DOHH2 (cell line): ENCODE measurements at regions not wholly inside any gene's neighbourhood (a gene's known extent, or its start where the extent isn't known, plus 50 kb on each side); places are given as distances from the start of the nearest gene placed in this dataset.

Experiments used
- CTCF ChIP-seq: fragments of 200-600 bp; sonication (generic); IDR thresholded peaks from one replicate; pipeline ENCODE4 v1.5.1; 2014; ENCODE audit warnings: antibody characterized with exemption, mild to moderate bottlenecking, low read depth, low read length; ENCODE audit not compliant: poor library complexity, severe bottlenecking
- EZH2phosphoT487 ChIP-seq: fragments of 200-600 bp; sonication (generic); IDR thresholded peaks from 2 replicates; pipeline ENCODE4 v1.6.1; 2017; ENCODE audit warnings: borderline replicate concordance, mild to moderate bottlenecking, antibody characterized with exemption, low read length, moderate library complexity, mixed read lengths

DNA sequence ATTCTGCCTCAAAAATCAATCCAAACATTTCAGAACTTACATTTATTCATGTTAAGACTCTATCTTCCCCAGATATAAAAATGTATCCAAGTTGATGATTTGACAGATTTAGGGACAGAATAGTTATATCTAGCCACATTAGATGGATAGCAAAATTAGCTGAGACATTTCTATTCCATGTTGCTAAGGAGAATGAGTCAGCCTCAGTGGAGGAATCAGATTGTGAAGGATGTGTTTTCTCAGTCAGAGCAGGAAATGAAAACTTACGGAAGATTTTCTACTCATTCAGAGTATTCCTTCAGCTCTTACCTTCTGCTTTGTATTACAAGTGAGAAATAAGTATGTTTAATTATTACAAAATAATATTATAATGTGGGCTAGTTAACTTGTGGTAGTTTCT lies 556.3 kb upstream of the ANO3 start:
- TF ChIP-seq CTCF (no peak), EZH2phosphoT487 (no peak)
